ENCODE measurements at regions not wholly inside any gene's neighbourhood (a gene's known extent, or its start where the extent isn't known, plus 50 kb on each side); places are given as distances from the start of the nearest gene placed in this dataset.

DNA sequence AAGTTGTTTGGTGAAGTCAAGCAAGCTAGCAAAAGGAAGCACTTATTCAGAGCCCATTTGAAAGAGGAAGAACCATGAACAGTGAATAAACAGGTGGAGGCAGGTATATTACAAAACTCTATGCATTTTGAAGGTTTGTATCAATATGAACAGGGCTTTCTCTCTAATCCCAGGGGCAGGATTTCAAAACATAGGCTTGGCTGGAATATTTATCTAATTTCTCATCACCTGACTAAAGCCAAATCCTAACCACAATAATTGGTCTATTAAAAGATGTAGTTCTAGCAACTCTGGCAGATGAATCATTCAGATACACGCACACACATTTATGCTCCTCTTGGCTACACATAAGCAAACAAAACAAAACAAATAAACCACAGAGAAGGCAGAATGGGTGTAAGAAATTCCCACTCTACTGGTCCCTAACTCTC is 554.4 kb downstream of the INHBA start:
- peaks cover 19% of the 10 kb centered on the region for H3K4me1 Mint-ChIP-seq (ENCODE audit: low read depth)
- no peak overlapping the region for H3K4me3 Mint-ChIP-seq (ENCODE audit: unreplicated experiment)
- no peaks in the 10 kb centered on the region for H3K27me3 Mint-ChIP-seq (ENCODE audit: low read depth)
- DNase-seq (ENCODE audit: low spot score): no peak
- TF ChIP-seq, protein P1, sequence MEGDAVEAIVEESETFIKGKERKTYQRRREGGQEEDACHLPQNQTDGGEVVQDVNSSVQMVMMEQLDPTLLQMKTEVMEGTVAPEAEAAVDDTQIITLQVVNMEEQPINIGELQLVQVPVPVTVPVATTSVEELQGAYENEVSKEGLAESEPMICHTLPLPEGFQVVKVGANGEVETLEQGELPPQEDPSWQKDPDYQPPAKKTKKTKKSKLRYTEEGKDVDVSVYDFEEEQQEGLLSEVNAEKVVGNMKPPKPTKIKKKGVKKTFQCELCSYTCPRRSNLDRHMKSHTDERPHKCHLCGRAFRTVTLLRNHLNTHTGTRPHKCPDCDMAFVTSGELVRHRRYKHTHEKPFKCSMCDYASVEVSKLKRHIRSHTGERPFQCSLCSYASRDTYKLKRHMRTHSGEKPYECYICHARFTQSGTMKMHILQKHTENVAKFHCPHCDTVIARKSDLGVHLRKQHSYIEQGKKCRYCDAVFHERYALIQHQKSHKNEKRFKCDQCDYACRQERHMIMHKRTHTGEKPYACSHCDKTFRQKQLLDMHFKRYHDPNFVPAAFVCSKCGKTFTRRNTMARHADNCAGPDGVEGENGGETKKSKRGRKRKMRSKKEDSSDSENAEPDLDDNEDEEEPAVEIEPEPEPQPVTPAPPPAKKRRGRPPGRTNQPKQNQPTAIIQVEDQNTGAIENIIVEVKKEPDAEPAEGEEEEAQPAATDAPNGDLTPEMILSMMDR (IDR thresholded peaks at IDR 0.05): no peak
- H3K9me3 Mint-ChIP-seq (ENCODE audit: low read depth): no peaks in the 10 kb centered on the region
- no peaks in the 10 kb centered on the region for H3K36me3 Mint-ChIP-seq (ENCODE audit: low read depth)
- no peak overlapping the region for H3K27ac Mint-ChIP-seq (ENCODE audit: unreplicated experiment)

GRCh38 chr7:41147606-41148485 is 555.0 kb downstream of the INHBA start:
- Mint-ChIP-seq H3K36me3 (ENCODE audit: low read depth) (no peaks in the 10 kb centered on the region), H3K9me3 (ENCODE audit: low read depth) (no peaks in the 10 kb centered on the region), H3K27me3 (ENCODE audit: low read depth) (no peaks in the 10 kb centered on the region), H3K4me3 (ENCODE audit: unreplicated experiment) (no peak overlapping the region), H3K4me1 (ENCODE audit: low read depth) (peaks cover 19% of the 10 kb centered on the region), H3K27ac (ENCODE audit: unreplicated experiment) (no peak overlapping the region)
- TF ChIP-seq, protein P1 (IDR thresholded peaks at IDR 0.05): no peak
- DNase-seq (ENCODE audit: low spot score): no peak

DNA sequence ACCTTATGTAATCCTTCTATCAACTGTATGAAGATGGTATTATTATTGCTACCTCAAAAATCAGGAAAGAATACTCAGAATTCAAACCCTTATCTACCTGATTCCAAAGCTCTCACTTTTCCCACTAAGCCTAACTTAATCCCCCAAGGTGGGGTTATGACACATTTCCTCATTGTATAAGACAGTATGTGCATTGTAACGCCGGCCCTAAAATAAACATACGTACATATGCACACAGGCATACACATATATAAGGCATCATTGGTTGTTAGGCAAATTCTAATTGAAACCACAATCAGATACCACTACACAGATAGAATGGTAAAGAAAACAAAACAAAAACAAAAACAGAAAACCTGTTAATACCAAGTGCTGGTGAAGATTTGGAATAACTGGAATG is 556.5 kb downstream of the INHBA start:
- DNase-seq (ENCODE audit: low spot score): no peak
- Mint-ChIP-seq H3K27me3 (ENCODE audit: low read depth) (no peaks in the 10 kb centered on the region), H3K27ac (ENCODE audit: unreplicated experiment) (no peak overlapping the region), H3K4me1 (ENCODE audit: low read depth) (peaks cover 19% of the 10 kb centered on the region), H3K9me3 (ENCODE audit: low read depth) (no peaks in the 10 kb centered on the region), H3K4me3 (ENCODE audit: unreplicated experiment) (no peak overlapping the region), H3K36me3 (ENCODE audit: low read depth) (no peaks in the 10 kb centered on the region)
- TF ChIP-seq, protein P1 (IDR thresholded peaks at IDR 0.05): no peak

DNA sequence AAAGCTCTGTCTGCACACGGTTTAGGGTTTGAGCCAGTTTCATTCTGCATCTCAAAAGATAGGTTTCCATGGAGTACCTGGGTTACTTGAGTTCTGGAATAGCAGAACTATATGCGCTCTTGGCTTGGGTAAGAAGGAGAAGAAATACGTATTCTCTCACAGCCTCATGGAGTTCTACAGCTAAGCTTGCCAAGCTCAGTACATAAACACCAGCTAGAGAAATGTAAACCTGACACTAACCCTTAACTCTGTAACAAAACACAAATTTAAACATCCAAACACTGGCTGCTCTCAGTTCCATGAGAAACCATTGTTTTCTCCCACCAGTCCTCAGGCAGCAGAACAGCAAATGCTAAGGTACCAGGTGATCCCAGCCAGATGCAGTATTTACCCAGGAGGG is 557.2 kb downstream of the INHBA start:
- Mint-ChIP-seq H3K36me3 (ENCODE audit: low read depth) (no peaks in the 10 kb centered on the region), H3K4me1 (ENCODE audit: low read depth) (peaks cover 19% of the 10 kb centered on the region), H3K27me3 (ENCODE audit: low read depth) (no peaks in the 10 kb centered on the region), H3K27ac (ENCODE audit: unreplicated experiment) (no peak overlapping the region), H3K4me3 (ENCODE audit: unreplicated experiment) (no peak overlapping the region), H3K9me3 (ENCODE audit: low read depth) (no peaks in the 10 kb centered on the region)
- TF ChIP-seq, protein P1 (IDR thresholded peaks at IDR 0.05): no peak
- DNase-seq (ENCODE audit: low spot score): no peak

DNA sequence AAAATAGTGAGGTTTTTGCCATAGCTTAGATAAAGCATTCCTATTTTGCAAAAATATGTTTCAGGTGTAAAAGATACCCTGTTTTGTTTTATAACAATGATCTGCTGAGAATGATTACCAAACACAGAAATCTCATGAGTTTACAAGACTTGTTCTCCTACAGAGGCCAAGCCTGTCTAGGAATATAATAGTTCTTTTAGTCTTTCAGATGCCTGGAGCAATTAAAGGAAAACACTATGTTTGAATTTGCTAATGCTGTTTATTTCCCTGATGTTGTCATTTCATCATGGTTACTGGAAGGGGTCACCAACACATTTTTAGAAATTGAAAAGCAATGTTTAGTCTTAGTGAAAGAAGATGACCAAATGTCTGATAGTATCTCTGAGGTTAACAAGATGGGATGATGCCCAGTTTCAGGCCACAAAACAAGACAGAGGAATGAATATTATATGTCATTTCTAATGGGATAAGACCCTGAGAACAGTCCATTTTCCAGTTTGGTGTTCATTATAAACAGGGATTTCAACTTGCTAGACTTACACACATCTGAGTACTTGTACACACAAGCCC is 559.9 kb downstream of the INHBA start:
- Mint-ChIP-seq H3K9me3 (ENCODE audit: low read depth) (no peaks in the 10 kb centered on the region), H3K4me3 (ENCODE audit: unreplicated experiment) (no peak overlapping the region), H3K27ac (ENCODE audit: unreplicated experiment) (no peak overlapping the region), H3K27me3 (ENCODE audit: low read depth) (no peaks in the 10 kb centered on the region), H3K36me3 (ENCODE audit: low read depth) (no peaks in the 10 kb centered on the region), H3K4me1 (ENCODE audit: low read depth) (peaks cover 6% of the 10 kb centered on the region)
- no peak for DNase-seq (ENCODE audit: low spot score)
- TF ChIP-seq, protein P1 (IDR thresholded peaks at IDR 0.05): no peak
